ENCODE measurements at regions not wholly inside any gene's neighbourhood (a gene's known extent, or its start where the extent isn't known, plus 50 kb on each side); places are given as distances from the start of the nearest gene placed in this dataset.
A peak's percentile ranks its signal among the peaks of the same experiment; 100 is the strongest.
"Not testable (repeated sequence)": the region's sequence is repeated elsewhere in the genome, so short reads cannot be mapped to it uniquely, and the experiment has no call there.

DNA sequence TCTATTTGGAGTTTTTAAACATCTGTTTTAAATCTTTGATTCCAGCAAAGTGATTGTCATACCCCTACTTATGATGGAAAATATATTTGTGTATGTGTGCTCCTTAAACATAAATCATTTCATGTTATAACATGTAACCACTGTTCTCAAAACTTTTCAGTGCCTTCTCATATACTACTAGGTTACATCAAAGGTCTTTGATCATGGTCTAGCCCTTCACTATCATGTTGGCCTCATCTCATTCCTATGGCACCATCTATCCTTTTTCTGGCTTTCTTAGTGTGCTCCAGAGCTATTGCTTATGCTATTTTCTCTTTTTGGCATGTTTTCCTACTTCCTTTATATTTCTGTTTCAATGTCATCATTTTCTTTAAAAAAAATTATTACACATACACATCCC lies 367.9 kb upstream of the SLC39A10 start:
- DNase-seq: no peak

GRCh38 chr2:195279840-195280427 lies 377.1 kb upstream of the SLC39A10 start:
- DNase-seq: peak; percentile 24

GRCh38 chr2:195270466-195271039 lies 386.5 kb upstream of the SLC39A10 start:
- DNase-seq: no peak

- DNase-seq: no peak
Observed at GRCh38 chr2:195269220-195269619, 387.8 kb upstream of the SLC39A10 start.

DNA sequence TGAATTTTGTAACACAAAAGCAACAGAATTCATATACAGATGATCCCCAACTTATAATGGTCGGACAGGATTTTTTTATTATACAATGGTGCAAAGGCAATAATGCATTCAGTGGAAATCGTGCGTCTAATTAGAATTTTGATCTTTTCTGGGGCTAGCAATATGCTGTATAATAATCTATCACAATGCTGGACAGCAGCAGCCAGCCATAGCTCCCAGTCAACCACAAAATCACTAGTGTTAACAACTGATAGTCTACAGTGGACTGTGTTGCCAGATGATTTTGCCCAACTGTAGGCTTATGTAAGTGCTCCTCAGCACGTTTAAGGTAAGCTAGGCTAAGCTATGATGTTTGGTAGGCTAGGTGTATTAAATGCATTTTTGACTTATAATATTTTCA lies 399.0 kb upstream of the SLC39A10 start:
- DNase-seq: no peak

GRCh38 chr2:195252018-195252417 lies 405.0 kb upstream of the SLC39A10 start:
- no peak for DNase-seq

DNA sequence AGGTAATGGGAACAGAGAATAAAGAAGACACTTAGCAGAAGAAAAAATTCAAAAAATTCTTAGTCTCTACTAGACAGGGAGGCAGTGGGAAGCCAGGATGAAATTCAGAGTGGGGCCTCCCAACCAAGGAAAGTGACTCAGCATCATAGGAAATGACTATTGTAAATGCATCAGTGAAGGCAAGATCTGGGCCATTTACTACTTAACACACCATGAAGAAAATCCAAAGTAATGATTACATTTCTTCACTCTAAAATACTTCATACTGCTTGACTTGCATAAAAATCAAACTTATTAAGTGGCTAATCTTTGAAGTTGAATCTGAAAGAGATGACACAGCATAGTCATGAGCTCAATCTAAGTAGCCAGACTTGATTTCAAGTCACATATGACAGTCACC lies 405.8 kb upstream of the SLC39A10 start:
- no peak for DNase-seq

- peak; percentile 30 for DNase-seq
Observed at GRCh38 chr2:195238826-195239225, 418.2 kb upstream of the SLC39A10 start.

DNA sequence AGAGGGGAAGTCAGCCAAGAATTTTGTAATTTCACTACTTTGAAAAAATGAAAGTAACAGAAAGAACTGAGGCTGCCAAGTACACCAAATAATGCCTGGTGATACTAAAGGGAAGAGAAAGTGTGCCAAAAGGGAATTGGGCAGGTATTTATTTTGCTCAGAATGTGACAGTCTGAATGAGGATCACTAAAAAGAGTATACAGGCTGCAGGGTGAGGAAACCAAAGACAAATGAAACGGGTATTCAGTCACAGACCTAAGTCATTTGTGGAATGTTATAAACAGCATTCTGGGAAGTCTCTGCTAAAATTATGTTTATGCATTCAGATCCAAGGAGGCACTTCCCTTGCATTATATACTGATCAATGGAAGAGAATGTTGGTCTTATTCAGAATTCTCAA lies 418.6 kb upstream of the SLC39A10 start:
- DNase-seq: no peak

DNA sequence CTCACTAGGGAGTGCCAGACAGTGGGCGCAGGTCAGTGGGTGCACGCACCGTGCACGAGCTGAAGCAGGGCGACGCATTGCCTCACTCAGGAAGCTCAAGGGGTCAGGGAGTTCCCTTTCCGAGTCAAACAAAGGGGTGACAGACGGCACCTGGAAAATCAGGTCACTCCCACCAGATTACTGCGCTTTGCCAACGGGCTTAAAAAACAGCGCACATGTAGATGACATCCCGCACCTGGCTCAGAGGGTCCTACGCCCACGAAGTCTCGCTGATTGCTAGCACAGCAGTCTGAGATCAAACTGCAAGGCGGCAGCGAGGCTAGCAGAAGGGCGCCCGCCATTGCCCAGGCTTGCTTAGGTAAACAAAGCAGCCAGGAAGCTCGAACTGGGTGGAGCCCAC lies 428.5 kb upstream of the SLC39A10 start:
- DNase-seq: not testable (repeated sequence)

DNA sequence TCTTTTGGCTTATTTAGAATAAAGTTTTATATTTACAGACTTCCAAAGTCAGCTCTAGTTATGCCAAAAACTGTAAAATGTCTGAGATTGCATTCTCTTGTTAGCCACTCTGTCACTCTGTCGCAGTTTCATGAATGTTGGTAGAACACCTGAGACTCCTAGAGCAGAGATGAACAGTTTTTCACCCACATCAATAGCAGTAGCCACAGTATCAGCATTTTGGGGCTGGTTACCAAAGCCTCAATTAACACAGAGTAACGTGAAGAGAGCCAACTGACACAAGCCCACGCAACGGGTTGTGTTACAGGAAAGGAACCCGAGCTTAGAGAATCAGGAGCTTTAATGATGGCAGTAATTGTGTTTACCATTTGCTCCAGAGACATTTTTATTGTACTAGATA lies 443.0 kb upstream of the SLC39A10 start:
- DNase-seq: no peak

DNA sequence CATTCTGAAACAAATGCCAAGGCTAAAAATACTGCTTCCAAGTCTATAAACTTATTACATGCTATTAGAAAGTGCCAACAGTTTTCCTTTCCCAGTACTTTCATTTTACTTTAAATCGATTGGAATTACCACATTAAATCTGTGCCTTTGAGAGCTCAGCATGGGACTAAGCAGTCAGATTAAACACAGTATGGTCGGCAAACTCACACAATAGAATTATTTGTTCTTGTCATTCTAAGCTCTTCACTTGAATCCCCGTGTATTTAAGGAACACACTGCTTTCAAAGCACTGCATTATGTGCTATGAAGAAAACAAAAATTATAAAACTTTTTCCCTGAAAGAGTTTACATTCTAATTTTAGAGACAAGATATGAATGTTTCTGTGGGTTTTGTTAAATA lies 444.4 kb upstream of the SLC39A10 start:
- peak; percentile 73 for DNase-seq

GRCh38 chr2:195202163-195202845 lies 454.7 kb upstream of the SLC39A10 start:
- DNase-seq: peak; percentile 47

DNA sequence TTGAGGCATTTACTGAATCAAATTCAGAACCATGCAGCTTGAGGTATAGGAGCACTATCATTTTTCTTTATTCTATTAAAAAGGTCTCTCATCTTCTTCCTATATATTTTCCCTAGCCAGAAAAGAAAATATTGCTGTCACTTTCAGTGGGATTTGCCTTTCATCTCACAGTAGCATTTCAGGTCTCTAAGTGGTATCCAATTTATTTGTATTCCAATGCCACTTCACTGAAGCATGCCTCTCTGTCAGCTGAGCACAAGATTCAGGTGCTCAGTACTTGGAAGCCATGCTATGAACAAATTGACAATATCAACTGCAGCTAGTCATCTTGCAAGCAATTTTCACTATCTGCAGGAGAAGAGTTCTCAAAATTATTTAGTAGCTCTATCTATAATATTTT lies 457.2 kb upstream of the SLC39A10 start:
- DNase-seq: no peak

- no peak for DNase-seq
Observed at GRCh38 chr2:195181059-195181705, 475.8 kb upstream of the SLC39A10 start.

DNA sequence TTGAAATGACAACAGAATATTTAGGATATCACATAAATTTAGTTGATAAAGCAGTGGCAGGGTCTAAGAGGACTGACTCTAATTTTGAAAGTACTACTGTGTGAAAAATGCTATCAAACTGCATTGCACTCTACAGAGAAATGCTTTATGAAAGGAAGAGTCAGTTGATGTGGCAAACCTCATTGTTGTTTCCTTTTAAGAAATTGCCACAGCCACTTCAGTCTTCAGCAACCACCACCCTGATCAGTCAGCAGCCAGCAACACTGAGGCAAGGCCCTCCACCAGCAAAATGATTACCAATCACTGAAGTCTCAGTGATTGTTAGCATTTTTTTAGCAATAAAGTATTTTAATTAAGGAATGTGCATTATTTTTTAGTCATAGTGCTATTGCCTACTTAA lies 488.7 kb upstream of the SLC39A10 start:
- DNase-seq: no peak

- DNase-seq: no peak
Observed at GRCh38 chr2:195164930-195165329, 492.1 kb upstream of the SLC39A10 start.

- peak; percentile 22 for DNase-seq
Observed at GRCh38 chr2:195162918-195163317, 494.1 kb upstream of the SLC39A10 start.

DNA sequence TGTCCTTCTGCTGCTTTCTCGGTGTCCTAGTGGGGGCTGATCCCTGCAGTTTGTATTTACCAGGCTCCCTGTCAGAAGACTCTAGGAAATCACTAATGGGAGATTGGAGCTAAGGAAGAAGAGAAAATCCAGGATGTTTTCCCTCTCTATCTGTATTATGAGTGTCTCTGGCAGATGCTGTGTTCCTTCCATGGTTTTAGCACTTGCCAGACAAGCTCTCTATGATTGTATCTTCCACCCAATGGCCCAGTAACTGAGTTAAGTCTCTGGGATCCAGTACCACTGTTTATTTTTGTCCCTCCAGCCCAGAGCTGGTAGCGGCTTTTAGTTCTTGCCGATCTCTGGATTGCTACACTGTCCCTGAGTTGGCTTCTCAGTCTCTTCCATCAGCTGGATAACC lies 494.8 kb upstream of the SLC39A10 start:
- DNase-seq: no peak

DNA sequence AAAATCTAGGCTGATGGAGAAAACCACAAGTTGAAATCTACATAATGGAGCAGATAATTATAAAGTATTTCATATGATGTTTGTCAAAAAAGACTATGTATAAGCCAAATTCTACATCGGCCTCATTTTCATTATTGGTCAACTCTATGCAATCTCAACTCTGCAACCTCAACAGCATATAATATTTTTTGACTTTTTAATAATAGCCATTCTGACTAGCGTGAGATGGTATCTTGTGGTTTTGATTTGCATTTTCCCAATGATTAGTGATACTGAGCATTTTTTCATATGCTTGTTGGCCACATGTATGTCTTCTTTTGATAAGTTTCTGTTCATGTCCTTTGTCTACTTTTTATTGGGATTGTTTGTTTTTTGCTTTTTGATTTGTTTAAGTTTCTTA lies 496.1 kb upstream of the SLC39A10 start:
- no peak for DNase-seq

- DNase-seq: no peak
Observed at GRCh38 chr2:195151711-195152110, 505.3 kb upstream of the SLC39A10 start.

DNA sequence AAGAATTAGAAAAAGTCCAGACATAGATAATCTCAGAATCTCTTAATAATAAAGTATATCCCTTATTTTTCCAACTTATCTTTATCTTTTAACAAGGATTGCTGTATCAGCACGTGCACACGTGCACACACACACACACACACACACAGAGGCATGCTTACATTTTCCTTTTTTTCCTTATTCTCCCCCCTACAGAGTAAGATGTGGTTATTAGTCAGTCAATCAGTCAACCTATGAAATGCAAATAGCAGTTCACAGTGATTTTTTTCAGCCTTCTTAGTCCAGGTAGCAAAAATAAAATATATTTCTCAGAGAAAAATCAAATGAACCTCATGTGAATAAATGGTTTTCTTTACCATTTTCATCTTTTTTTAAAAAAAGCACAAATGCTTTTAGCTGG lies 506.2 kb upstream of the SLC39A10 start:
- DNase-seq: peak; percentile 96

GRCh38 chr2:195148004-195148403 lies 509.0 kb upstream of the SLC39A10 start:
- no peak for DNase-seq
